ENCODE measurements at regions not wholly inside any gene's neighbourhood (a gene's known extent, or its start where the extent isn't known, plus 50 kb on each side); places are given as distances from the start of the nearest gene placed in this dataset.

- no peak for TF ChIP-seq RAD21 (IDR thresholded peaks at IDR 0.05; ENCODE audit: low read depth)
- TF ChIP-seq POLR2A (IDR thresholded peaks at IDR 0.05; ENCODE audit: borderline replicate concordance, extremely low read depth, insufficient read depth, insufficient read length), result no peak
- TF ChIP-seq CTCF (IDR thresholded peaks at IDR 0.05 in 2 of 3, conservative IDR thresholded peaks at IDR 0.05 in 1 of 3; ENCODE audit: borderline replicate concordance in 1 of 3, insufficient read depth in 1 of 3, low read depth in 2 of 3, low read length in 2 of 3), result no peak
- TF ChIP-seq ZNF274 (IDR thresholded peaks at IDR 0.05; ENCODE audit: low read depth, low read length), result no peak
- no peak for TF ChIP-seq SIN3A (IDR thresholded peaks at IDR 0.05; ENCODE audit: low read depth)
- no peak for TF ChIP-seq SP1 (IDR thresholded peaks at IDR 0.05; ENCODE audit: low read depth)
- TF ChIP-seq POLR2AphosphoS5 (IDR thresholded peaks at IDR 0.05; ENCODE audit: low read depth, low read length), result no peak
- no peak for TF ChIP-seq EGR1 (IDR thresholded peaks at IDR 0.05; ENCODE audit: low read depth)
- no peak for TF ChIP-seq SRF (IDR thresholded peaks at IDR 0.05; ENCODE audit: low read depth)
- TF ChIP-seq REST (IDR thresholded peaks at IDR 0.05; ENCODE audit: low read depth), result no peak
These were observed 423.7 kb downstream of the SHANK2 start for GRCh38 chr11:70828593-70829082.
